PC-9 (cell line): ENCODE measurements at regions not wholly inside any gene's neighbourhood (a gene's known extent, or its start where the extent isn't known, plus 50 kb on each side); places are given as distances from the start of the nearest gene placed in this dataset.

Experiments
- BruUV-seq: library from RNA; stranded (reverse); fragments of 400-500 nt; replicated peaks from 2 replicates; lab custom pipeline; 2021; lab: Mats Ljungman, UMichigan
- CTCF ChIA-PET: fragments of 300-600 bp; sonication (Branson Sonifier 250); formaldehyde crosslinking; loops from one replicate; lab custom pipeline; 2022; ENCODE audit warnings: antibody characterized with exemption; lab: Charles Lee
- POLR2A ChIA-PET: fragments of 300-600 bp; sonication (Branson Sonifier 250); formaldehyde crosslinking; loops from one replicate; lab custom pipeline; 2022; ENCODE audit warnings: antibody characterized with exemption; ENCODE audit not compliant: unreplicated experiment; lab: Charles Lee
- DNase-seq, 2 experiments: peaks; one replicate each; pipeline versions ENCODE4 v3.0.0 to v3.0.0-alpha.2; 2015 to 2022; ENCODE audit warnings: mixed read lengths in 1 of 2
- H2AFZ ChIP-seq: fragments of 200-600 bp; sonication (generic); 2 replicates; pipeline ENCODE4 v1.8.1; 2017; ENCODE audit warnings: antibody characterized with exemption
- H3F3A ChIP-seq: fragments of 200-600 bp; sonication (generic); 2 replicates; pipeline ENCODE4 v1.8.1; 2017; ENCODE audit warnings: antibody characterized with exemption, mild to moderate bottlenecking, low read depth; ENCODE audit not compliant: insufficient read depth
- H3K27ac ChIP-seq: fragments of 200-600 bp; sonication (generic); 2 replicates; pipeline ENCODE4 v1.6.1; 2016; ENCODE audit warnings: mixed run types
- H3K27me3 ChIP-seq: fragments of 200-600 bp; sonication (generic); 2 replicates; pipeline ENCODE4 v1.6.1; 2016; ENCODE audit warnings: low read depth, mixed run types; ENCODE audit not compliant: insufficient read depth
- H3K36me3 ChIP-seq: fragments of 200-600 bp; sonication (generic); 2 replicates; pipeline ENCODE4 v1.6.1; 2016; ENCODE audit warnings: low read depth, mixed run types
- H3K4me1 ChIP-seq: fragments of 200-600 bp; sonication (generic); replicated peaks from 2 replicates; pipeline ENCODE4 v1.6.1; 2016; ENCODE audit warnings: mixed run types; ENCODE audit not compliant: insufficient read depth
- H3K4me2 ChIP-seq: fragments of 200-600 bp; sonication (generic); 2 replicates; pipeline ENCODE4 v1.6.1; 2017; ENCODE audit warnings: mixed run types
- H3K4me3 ChIP-seq: fragments of 200-600 bp; sonication (generic); 2 replicates; pipeline ENCODE4 v1.6.1; 2016; ENCODE audit warnings: mixed run types
- H3K79me2 ChIP-seq: fragments of 200-600 bp; sonication (generic); 2 replicates; pipeline ENCODE4 v1.6.1; 2017; ENCODE audit warnings: low read depth, mixed run types
- H3K9me2 ChIP-seq: fragments of 200-600 bp; sonication (generic); 2 replicates; pipeline ENCODE4 v1.8.1; 2017; ENCODE audit warnings: mild to moderate bottlenecking; ENCODE audit not compliant: insufficient read depth
- H3K9me3 ChIP-seq: fragments of 200-600 bp; sonication (generic); 2 replicates; pipeline ENCODE4 v1.8.1; 2016; ENCODE audit warnings: low read depth; ENCODE audit not compliant: insufficient read depth
- H4K20me1 ChIP-seq: fragments of 200-600 bp; sonication (generic); 2 replicates; pipeline ENCODE4 v1.8.1; 2017; ENCODE audit not compliant: insufficient read depth
- CTCF ChIP-seq: fragments of 200-600 bp; sonication (generic); conservative IDR thresholded peaks from 2 replicates; pipeline ENCODE4 v1.6.1; 2017; ENCODE audit warnings: mixed run types, antibody characterized with exemption, mild to moderate bottlenecking, moderate library complexity
- EZH2 ChIP-seq: fragments of 200-600 bp; sonication (generic); IDR thresholded peaks from 2 replicates; pipeline ENCODE4 v1.8.0; 2017; ENCODE audit warnings: antibody characterized with exemption, low read depth
- intact Hi-C: fragments of 100-400 bp; cut with micrococcal nuclease; formaldehyde crosslinking; loops from one replicate; pipeline ENCODE4 v1.10.0; 2022; ENCODE audit not compliant: unreplicated experiment

GRCh38 chr7:91520645-91521044 is 256.4 kb downstream of the FZD1 start:
- intact Hi-C loops, result no loop called here
- H3K9me3 ChIP-seq, result no peaks in the 10 kb centered on the region
- no peaks in the 10 kb centered on the region for H3K79me2 ChIP-seq
- no peaks in the 10 kb centered on the region for H3K4me1 ChIP-seq
- ChIA-PET CTCF (no interaction called here), POLR2A (no interaction called here)
- H3K36me3 ChIP-seq, result no peaks in the 10 kb centered on the region
- no peak for DNase-seq
- no peaks in the 10 kb centered on the region for H3F3A ChIP-seq
- H4K20me1 ChIP-seq, result no peaks in the 10 kb centered on the region
- H2AFZ ChIP-seq, result no peak overlapping the region
- no peaks in the 10 kb centered on the region for H3K27me3 ChIP-seq
- H3K4me3 ChIP-seq, result no peak overlapping the region
- no peak overlapping the region for H3K4me2 ChIP-seq
- no peak overlapping the region for H3K27ac ChIP-seq
- TF ChIP-seq EZH2 (no peak), CTCF (no peak)
- H3K9me2 ChIP-seq, result no peaks in the 10 kb centered on the region
- no TSS peak for BruUV-seq

GRCh38 chr7:91526404-91526803 is 262.2 kb downstream of the FZD1 start:
- Histone ChIP-seq H3F3A (no peaks in the 10 kb centered on the region), H2AFZ (no peak overlapping the region), H3K4me1 (no peaks in the 10 kb centered on the region), H4K20me1 (no peaks in the 10 kb centered on the region), H3K79me2 (no peaks in the 10 kb centered on the region), H3K4me3 (no peak overlapping the region), H3K4me2 (no peak overlapping the region), H3K27me3 (no peaks in the 10 kb centered on the region), H3K9me2 (no peaks in the 10 kb centered on the region), H3K27ac (no peak overlapping the region), H3K36me3 (no peaks in the 10 kb centered on the region), H3K9me3 (no peaks in the 10 kb centered on the region)
- no peak for DNase-seq
- intact Hi-C loops, result no loop called here
- BruUV-seq, result no TSS peak
- no peak for TF ChIP-seq CTCF
- no peak for TF ChIP-seq EZH2
- POLR2A ChIA-PET, result no interaction called here
- CTCF ChIA-PET, result no interaction called here

GRCh38 chr7:91527460-91527859 is 263.2 kb downstream of the FZD1 start:
- Histone ChIP-seq H3K36me3 (no peaks in the 10 kb centered on the region), H3K4me2 (no peak overlapping the region), H4K20me1 (no peaks in the 10 kb centered on the region), H3K79me2 (no peaks in the 10 kb centered on the region), H3K4me3 (no peak overlapping the region), H2AFZ (no peak overlapping the region), H3K9me2 (no peaks in the 10 kb centered on the region), H3K27me3 (no peaks in the 10 kb centered on the region), H3K4me1 (no peaks in the 10 kb centered on the region), H3K9me3 (no peaks in the 10 kb centered on the region), H3K27ac (no peak overlapping the region), H3F3A (no peaks in the 10 kb centered on the region)
- ChIA-PET POLR2A (no interaction called here), CTCF (no interaction called here)
- BruUV-seq, result no TSS peak
- no peak for DNase-seq
- intact Hi-C loops, result no loop called here
- TF ChIP-seq CTCF, result no peak
- TF ChIP-seq EZH2, result no peak
